CD8-positive, alpha-beta memory T cell (primary cell): ENCODE measurements at regions not wholly inside any gene's neighbourhood (a gene's known extent, or its start where the extent isn't known, plus 50 kb on each side); places are given as distances from the start of the nearest gene placed in this dataset.

Experiments
- CTCF ChIA-PET: fragments of 350-600 bp; sonication (Branson Sonifier 250); formaldehyde crosslinking; loops from one replicate; lab custom pipeline; 2021; ENCODE audit warnings: antibody characterized with exemption; lab: Charles Lee
- POLR2A ChIA-PET: fragments of 350-600 bp; sonication (Branson Sonifier 250); formaldehyde crosslinking; loops from one replicate; lab custom pipeline; 2021; ENCODE audit warnings: antibody characterized with exemption; lab: Charles Lee
- DNase-seq, 5 donors: peaks; one replicate each; pipeline versions ENCODE4 v3.0.0 to v3.0.0-alpha.2; 2020 to 2022; ENCODE audit warnings: mixed read lengths in 1 of 5
- H3K27ac ChIP-seq: one replicate; pipeline ENCODE4 v1.7.0; 2013; ENCODE audit warnings: low read depth, mild to moderate bottlenecking, low read length, moderate library complexity
- H3K27me3 ChIP-seq: 2 replicates; pipeline ENCODE4 v1.7.0; 2013; ENCODE audit warnings: low read length, mild to moderate bottlenecking; ENCODE audit not compliant: insufficient read depth, poor library complexity, severe bottlenecking
- H3K36me3 ChIP-seq: 2 replicates; pipeline ENCODE4 v1.7.0; 2013; ENCODE audit warnings: mild to moderate bottlenecking, low read length, moderate library complexity; ENCODE audit not compliant: insufficient read depth
- H3K4me1 ChIP-seq: 2 replicates; pipeline ENCODE4 v1.7.0; 2013; ENCODE audit warnings: mild to moderate bottlenecking, low read length, moderate library complexity; ENCODE audit not compliant: insufficient read depth
- H3K4me3 ChIP-seq: 2 replicates; pipeline ENCODE4 v1.7.0; 2013; ENCODE audit warnings: mild to moderate bottlenecking, low read length
- H3K9me3 ChIP-seq: 2 replicates; pipeline ENCODE4 v1.7.0; 2013; ENCODE audit warnings: mild to moderate bottlenecking, low read length
- H3K27ac Mint-ChIP-seq, 8 donors: one replicate each; pipeline ENCODE4 v1.8.0; 2020 to 2021; ENCODE audit warnings: mixed read lengths in 8 of 8, mild to moderate bottlenecking in 6 of 8, inconsistent platforms in 3 of 8, moderate library complexity in 3 of 8
- H3K27me3 Mint-ChIP-seq, 2 donors: one replicate each; pipeline ENCODE4 v1.8.0; 2020 to 2021; ENCODE audit warnings: mixed read lengths in 2 of 2, mild to moderate bottlenecking in 1 of 2, moderate library complexity in 1 of 2
- H3K36me3 Mint-ChIP-seq, 3 donors: one replicate each; pipeline ENCODE4 v1.8.0; 2020 to 2021; ENCODE audit warnings: mixed read lengths in 3 of 3, inconsistent platforms in 1 of 3, mild to moderate bottlenecking in 1 of 3
- H3K4me1 Mint-ChIP-seq, 3 donors: one replicate each; pipeline ENCODE4 v1.8.0; 2020 to 2021; ENCODE audit warnings: mixed read lengths in 3 of 3, inconsistent platforms in 1 of 3, mild to moderate bottlenecking in 1 of 3
- H3K4me3 Mint-ChIP-seq, 7 donors: one replicate each; pipeline ENCODE4 v1.8.0; 2020 to 2021; ENCODE audit warnings: mixed read lengths in 7 of 7, mild to moderate bottlenecking in 6 of 7, moderate library complexity in 4 of 7, inconsistent platforms in 2 of 7
- H3K9me3 Mint-ChIP-seq, 5 donors: one replicate each; pipeline ENCODE4 v1.8.0; 2020 to 2022; ENCODE audit warnings: mixed read lengths in 5 of 5, mild to moderate bottlenecking in 3 of 5, moderate library complexity in 2 of 5, inconsistent platforms in 1 of 5

DNA sequence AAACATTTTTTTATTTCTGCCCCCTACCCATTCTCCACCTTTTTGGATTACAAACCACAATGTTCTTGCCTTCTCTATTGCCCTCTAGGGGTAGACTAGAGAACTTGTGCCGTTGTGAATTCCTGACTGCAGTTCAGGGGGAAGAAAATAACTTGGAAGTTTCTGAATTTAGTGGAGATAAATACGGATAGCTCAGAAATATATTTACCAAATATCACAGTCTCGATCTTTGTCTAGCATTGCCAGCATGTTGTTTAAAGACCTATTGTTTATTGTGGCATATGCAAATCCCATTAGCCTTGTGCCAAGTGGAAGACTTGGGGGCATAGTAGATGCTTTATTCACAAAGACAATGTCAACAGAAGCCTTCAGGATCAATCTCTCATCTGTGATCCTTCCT lies 154.1 kb upstream of the MMS22L start:
- Histone ChIP-seq H3K27ac (no peak overlapping the region), H3K9me3 (no peaks in the 10 kb centered on the region), H3K27me3 (no peaks in the 10 kb centered on the region), H3K4me3 (no peak overlapping the region), H3K36me3 (no peaks in the 10 kb centered on the region), H3K4me1 (no peaks in the 10 kb centered on the region)
- Mint-ChIP-seq H3K27me3 (peaks cover 0 to 16% of the 10 kb centered on the region in 2 donors), H3K4me3 (no peak overlapping the region), H3K9me3 (peaks cover 0 to 8% (median 4%) of the 10 kb centered on the region in 5 donors), H3K36me3 (no peaks in the 10 kb centered on the region), H3K4me1 (no peaks in the 10 kb centered on the region), H3K27ac (no peak overlapping the region)
- DNase-seq: no peak
- CTCF ChIA-PET: interaction anchor here (0.6 kb wide), 2 partner anchors 11 to 67 kb away, joined by 3 read pairs; no protein-coding TSS in a partner anchor
- POLR2A ChIA-PET: no interaction called here

DNA sequence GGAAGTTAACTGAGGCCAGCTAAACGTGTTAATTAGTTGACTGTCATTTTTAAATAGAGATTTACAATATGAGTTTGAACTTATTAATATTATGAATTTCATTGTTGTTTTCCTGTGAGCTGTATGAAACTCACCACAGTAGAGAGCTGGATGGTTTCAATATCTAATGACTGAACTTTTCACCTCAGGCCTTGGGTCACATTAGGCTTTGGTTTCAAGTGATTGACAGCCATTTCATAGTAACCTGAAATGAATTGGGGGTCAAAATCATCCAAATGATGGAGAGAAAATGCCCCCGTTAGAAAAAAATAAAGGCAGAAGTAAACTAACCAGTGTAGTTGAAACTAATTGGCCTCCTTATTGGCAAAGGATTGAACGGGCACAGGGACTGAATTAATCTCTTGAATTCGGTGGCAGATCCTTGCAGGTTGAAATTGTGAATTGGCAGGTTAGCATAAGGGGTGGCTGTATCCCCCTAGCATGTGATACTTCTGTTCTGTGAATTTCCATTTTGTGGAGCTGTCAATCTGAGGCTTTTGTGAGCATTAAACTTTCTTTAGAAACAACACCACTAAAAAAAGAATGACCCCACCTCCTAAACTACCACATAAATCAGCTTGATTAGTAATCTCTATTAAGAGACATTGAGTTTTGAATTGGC lies 155.1 kb upstream of the MMS22L start:
- H3K36me3 ChIP-seq: no peaks in the 10 kb centered on the region
- H3K4me1 ChIP-seq: no peaks in the 10 kb centered on the region
- Mint-ChIP-seq H3K27ac (peak overlapping the region in 1 of 8 donors; percentile 50), H3K9me3 (peaks cover 0 to 5% (median 2%) of the 10 kb centered on the region in 5 donors), H3K36me3 (no peaks in the 10 kb centered on the region), H3K4me1 (no peaks in the 10 kb centered on the region), H3K4me3 (no peak overlapping the region), H3K27me3 (peaks cover 0 to 16% of the 10 kb centered on the region in 2 donors)
- H3K4me3 ChIP-seq: no peak overlapping the region
- no peak for DNase-seq
- no peaks in the 10 kb centered on the region for H3K27me3 ChIP-seq
- no peaks in the 10 kb centered on the region for H3K9me3 ChIP-seq
- CTCF ChIA-PET: no interaction called here
- POLR2A ChIA-PET: no interaction called here
- no peak overlapping the region for H3K27ac ChIP-seq

GRCh38 chr6:97440590-97441176 lies 157.7 kb upstream of the MMS22L start:
- Mint-ChIP-seq H3K4me3 (peak overlapping the region in 1 of 7 donors; percentile 23), H3K27me3 (peaks cover 0 to 7% of the 10 kb centered on the region in 2 donors), H3K4me1 (no peaks in the 10 kb centered on the region), H3K9me3 (no peaks in the 10 kb centered on the region), H3K36me3 (no peaks in the 10 kb centered on the region), H3K27ac (no peak overlapping the region)
- ChIA-PET POLR2A (no interaction called here), CTCF (no interaction called here)
- DNase-seq: no peak
- Histone ChIP-seq H3K27me3 (no peaks in the 10 kb centered on the region), H3K4me1 (no peaks in the 10 kb centered on the region), H3K36me3 (no peaks in the 10 kb centered on the region), H3K4me3 (no peak overlapping the region), H3K9me3 (no peaks in the 10 kb centered on the region), H3K27ac (no peak overlapping the region)

GRCh38 chr6:97443408-97444080 lies 160.5 kb upstream of the MMS22L start:
- CTCF ChIA-PET: no interaction called here

GRCh38 chr6:97445407-97445806 lies 162.4 kb upstream of the MMS22L start:
- no peak overlapping the region for H3K4me3 ChIP-seq
- Mint-ChIP-seq H3K4me1 (no peaks in the 10 kb centered on the region), H3K4me3 (no peak overlapping the region), H3K27me3 (peaks cover 0 to 8% of the 10 kb centered on the region in 2 donors), H3K27ac (no peak overlapping the region), H3K36me3 (no peaks in the 10 kb centered on the region), H3K9me3 (peaks cover 0 to 3% (median 0%) of the 10 kb centered on the region in 5 donors)
- H3K27me3 ChIP-seq: no peaks in the 10 kb centered on the region
- no peaks in the 10 kb centered on the region for H3K36me3 ChIP-seq
- H3K4me1 ChIP-seq: no peaks in the 10 kb centered on the region
- ChIA-PET POLR2A (no interaction called here), CTCF (no interaction called here)
- no peaks in the 10 kb centered on the region for H3K9me3 ChIP-seq
- no peak overlapping the region for H3K27ac ChIP-seq
- DNase-seq: no peak

More at GRCh38 chr6:97443408-97444080, 160.5 kb upstream of the MMS22L start:
- DNase-seq: no peak
- Mint-ChIP-seq H3K4me1 (no peaks in the 10 kb centered on the region), H3K9me3 (peaks cover 0 to 2% (median 0%) of the 10 kb centered on the region in 5 donors), H3K4me3 (no peak overlapping the region), H3K27ac (no peak overlapping the region), H3K36me3 (no peaks in the 10 kb centered on the region), H3K27me3 (peaks cover 0 to 4% of the 10 kb centered on the region in 2 donors)
- Histone ChIP-seq H3K27me3 (no peaks in the 10 kb centered on the region), H3K36me3 (no peaks in the 10 kb centered on the region), H3K9me3 (no peaks in the 10 kb centered on the region), H3K27ac (no peak overlapping the region), H3K4me3 (no peak overlapping the region), H3K4me1 (no peaks in the 10 kb centered on the region)
- POLR2A ChIA-PET: no interaction called here

GRCh38 chr6:97449444-97449966 lies 166.5 kb upstream of the MMS22L start:
- H3K4me1 Mint-ChIP-seq: no peaks in the 10 kb centered on the region
- Histone ChIP-seq H3K9me3 (no peaks in the 10 kb centered on the region), H3K27me3 (no peaks in the 10 kb centered on the region), H3K27ac (no peak overlapping the region), H3K36me3 (no peaks in the 10 kb centered on the region), H3K4me1 (no peaks in the 10 kb centered on the region), H3K4me3 (no peak overlapping the region)
- no peak overlapping the region for H3K27ac Mint-ChIP-seq
- no peaks in the 10 kb centered on the region for H3K36me3 Mint-ChIP-seq
- H3K9me3 Mint-ChIP-seq: peaks cover 0 to 3% (median 0%) of the 10 kb centered on the region in 5 donors
- no peak for DNase-seq
- ChIA-PET CTCF (no interaction called here), POLR2A (no interaction called here)
- no peak overlapping the region for H3K4me3 Mint-ChIP-seq
- peaks cover 0 to 15% of the 10 kb centered on the region in 2 donors for H3K27me3 Mint-ChIP-seq

- POLR2A ChIA-PET: no interaction called here
- Histone ChIP-seq H3K36me3 (no peaks in the 10 kb centered on the region), H3K9me3 (no peaks in the 10 kb centered on the region), H3K27me3 (no peaks in the 10 kb centered on the region), H3K4me3 (no peak overlapping the region), H3K27ac (no peak overlapping the region), H3K4me1 (no peaks in the 10 kb centered on the region)
- peaks cover 0 to 15% of the 10 kb centered on the region in 2 donors for H3K27me3 Mint-ChIP-seq
- no peak for DNase-seq
- H3K4me3 Mint-ChIP-seq: no peak overlapping the region
- H3K9me3 Mint-ChIP-seq: peaks cover 0 to 3% (median 0%) of the 10 kb centered on the region in 5 donors
- CTCF ChIA-PET: no interaction called here
- H3K4me1 Mint-ChIP-seq: no peaks in the 10 kb centered on the region
- H3K36me3 Mint-ChIP-seq: no peaks in the 10 kb centered on the region
- no peak overlapping the region for H3K27ac Mint-ChIP-seq
These were observed 167.1 kb upstream of the MMS22L start for GRCh38 chr6:97450087-97450486.

GRCh38 chr6:97456070-97456469 lies 173.1 kb upstream of the MMS22L start:
- H3K27me3 ChIP-seq: no peaks in the 10 kb centered on the region
- POLR2A ChIA-PET: no interaction called here
- H3K4me3 Mint-ChIP-seq: no peak overlapping the region

More at GRCh38 chr6:97456070-97456469, 173.1 kb upstream of the MMS22L start:
- no peak overlapping the region for H3K27ac ChIP-seq
- Mint-ChIP-seq H3K27me3 (peaks cover 2 to 4% of the 10 kb centered on the region in 2 donors), H3K9me3 (no peaks in the 10 kb centered on the region), H3K4me1 (no peaks in the 10 kb centered on the region), H3K36me3 (no peaks in the 10 kb centered on the region), H3K27ac (no peak overlapping the region)
- H3K36me3 ChIP-seq: no peaks in the 10 kb centered on the region
- no peaks in the 10 kb centered on the region for H3K4me1 ChIP-seq
- no peaks in the 10 kb centered on the region for H3K9me3 ChIP-seq
- no peak for DNase-seq
- CTCF ChIA-PET: no interaction called here
- H3K4me3 ChIP-seq: no peak overlapping the region
